K562 (cell line): ENCODE measurements at regions not wholly inside any gene's neighbourhood (a gene's known extent, or its start where the extent isn't known, plus 50 kb on each side); places are given as distances from the start of the nearest gene placed in this dataset.

Source experiments
- ID3 ChIP-seq, 2 experiments: fragments of 250-450 bp in 1 of 2; fragments of 450-650 bp in 1 of 2; sonication (Bioruptor Pico) in 1 of 2; IDR thresholded peaks; 2 replicates each; pipeline versions ENCODE4 v1.6.1 to v1.8.0; 2016 to 2021; ENCODE audit warnings: mild to moderate bottlenecking in 2 of 2, moderate library complexity in 2 of 2, missing compliant biosample characterization in 1 of 2, missing genetic modification characterization in 1 of 2
- NONO ChIP-seq, 2 experiments: fragments of 200-400 bp in 1 of 2; fragments of 450-650 bp in 1 of 2; formaldehyde crosslinking in 1 of 2; IDR thresholded peaks; 2 replicates each; pipeline ENCODE4 v1.6.1; 2017; ENCODE audit warnings: low read depth in 2 of 2, mild to moderate bottlenecking in 2 of 2, moderate library complexity in 2 of 2, low read length in 1 of 2
- PRPF4 ChIP-seq: fragments of 200-400 bp; formaldehyde crosslinking; IDR thresholded peaks from one replicate; pipeline ENCODE4 v1.6.1; 2017; ENCODE audit warnings: low read length, low read depth, mild to moderate bottlenecking; ENCODE audit not compliant: insufficient read depth, poor library complexity, severe bottlenecking
- RBBP5 ChIP-seq: fragments of 200-600 bp; sonication (generic); IDR thresholded peaks from 2 replicates; pipeline ENCODE4 v1.6.1; 2012; ENCODE audit warnings: borderline replicate concordance, mild to moderate bottlenecking, low read length, control low read depth, inconsistent platforms; ENCODE audit not compliant: insufficient read depth, poor library complexity, severe bottlenecking
- SNAPC5 ChIP-seq: fragments of 250-450 bp; sonication (Bioruptor Pico); IDR thresholded peaks from 2 replicates; pipeline ENCODE4 v1.8.0; 2021; ENCODE audit warnings: moderate library complexity, mild to moderate bottlenecking, inconsistent platforms
- TRIM28 ChIP-seq: fragments of 450-650 bp; IDR thresholded peaks from 2 replicates; pipeline ENCODE4 v1.6.1; 2017
- TSHZ1 ChIP-seq: fragments of 250-450 bp; sonication (Bioruptor Pico); IDR thresholded peaks from 2 replicates; pipeline ENCODE4 v1.4.0; 2020; ENCODE audit warnings: mild to moderate bottlenecking, moderate library complexity
- USF1 ChIP-seq: sonication (generic); formaldehyde crosslinking; IDR thresholded peaks from 2 replicates; pipeline ENCODE4 v1.9.0; 2022; ENCODE audit warnings: mild to moderate bottlenecking, missing genetic modification reagents
- ZBTB5 ChIP-seq: fragments of 450-650 bp; IDR thresholded peaks from 2 replicates; pipeline ENCODE4 v1.6.1; 2017; ENCODE audit warnings: antibody characterized with exemption
- ZNF512 ChIP-seq: IDR thresholded peaks from 2 replicates; pipeline ENCODE4 v1.6.1; 2016; ENCODE audit warnings: missing genetic modification characterization, missing compliant biosample characterization
- ZNF695 ChIP-seq: fragments of 450-650 bp; formaldehyde crosslinking; IDR thresholded peaks from 2 replicates; pipeline ENCODE4 v1.4.0; 2020; ENCODE audit warnings: mild to moderate bottlenecking, moderate library complexity

GRCh38 chr2:146433116-146433875 lies 1411.5 kb upstream of the ACVR2A start (continued):
- TF ChIP-seq SNAPC5 (CRISPR knock-in tag) (no peak), RBBP5 (no peak), ZBTB5 (no peak), USF1 (no peak), ID3 (CRISPR knock-in tag; IDR thresholded peaks at IDR 0.05) (no peak), ID3 (tag; IDR thresholded peaks at IDR 0.05) (no peak), ZNF695 (CRISPR knock-in tag) (no peak), TRIM28 (no peak), ZNF512 (tag) (no peak), PRPF4 (no peak), TSHZ1 (CRISPR knock-in tag) (no peak), NONO (IDR thresholded peaks at IDR 0.05; ENCODE audit: low read depth in 2 of 2, low read length in 1 of 2) (no peak)
